GM10248 (cell line): ENCODE measurements at regions not wholly inside any gene's neighbourhood (a gene's known extent, or its start where the extent isn't known, plus 50 kb on each side); places are given as distances from the start of the nearest gene placed in this dataset.

Source experiments
- CTCF ChIA-PET: fragments of 300-600 bp; sonication (Branson Sonifier 250); formaldehyde crosslinking; extraction: SDS; loops from one replicate; lab custom pipeline; 2021; ENCODE audit warnings: antibody characterized with exemption; lab: Yijun Ruan, JAX
- POLR2A ChIA-PET: fragments of 350-650 bp; sonication (Branson Sonifier 250); formaldehyde crosslinking; extraction: SDS; loops from one replicate; lab custom pipeline; 2020; ENCODE audit warnings: antibody characterized with exemption; lab: Yijun Ruan, JAX
- DNase-seq: peaks from one replicate; pipeline ENCODE4 v3.0.0; 2012; ENCODE audit errors: extremely low spot score
- CTCF ChIP-seq: IDR thresholded peaks from 2 replicates; pipeline ENCODE4 v1.5.1; 2012; ENCODE audit warnings: mild to moderate bottlenecking, low read depth; ENCODE audit errors: extremely low read depth, missing control alignments, control extremely low read depth

GRCh38 chr6:92757925-92758324, 661.4 kb downstream of the EPHA7 start:
- CTCF ChIA-PET, result interaction anchor here (1.1 to 1.4 kb wide), 2 partner anchors 10 to 11 kb away, joined by 4 read pairs; no protein-coding TSS in a partner anchor
- POLR2A ChIA-PET, result no interaction called here
- no peak for TF ChIP-seq CTCF
- DNase-seq, result no peak

- ChIA-PET CTCF (interaction anchor here (1.4 kb wide), 1 partner anchor 10 kb away, joined by 4 read pairs; no protein-coding TSS in a partner anchor), POLR2A (no interaction called here)
- no peak for TF ChIP-seq CTCF
- no peak for DNase-seq
Observed at GRCh38 chr6:92756912-92757311, 662.4 kb downstream of the EPHA7 start.

- ChIA-PET CTCF (no interaction called here), POLR2A (no interaction called here)
- TF ChIP-seq CTCF, result no peak
- no peak for DNase-seq
Observed at GRCh38 chr6:92753956-92754355, 665.4 kb downstream of the EPHA7 start.

- DNase-seq, result no peak
- POLR2A ChIA-PET, result no interaction called here
- CTCF ChIA-PET, result interaction anchor here (1.5 kb wide), 1 partner anchor 10 kb away, joined by 4 read pairs; no protein-coding TSS in a partner anchor
- no peak for TF ChIP-seq CTCF
Observed at GRCh38 chr6:92752114-92752513, 667.2 kb downstream of the EPHA7 start.

- no peak for TF ChIP-seq CTCF
- DNase-seq, result no peak
- POLR2A ChIA-PET, result no interaction called here
- CTCF ChIA-PET, result interaction anchor here (1.0 to 1.5 kb wide), 3 partner anchors 9 to 63 kb away, joined by 4 read pairs; no protein-coding TSS in a partner anchor
Observed at GRCh38 chr6:92748131-92748530, 671.2 kb downstream of the EPHA7 start.

- CTCF ChIA-PET, result interaction anchor here (2.1 kb wide), 1 partner anchor 14 kb away, joined by 4 read pairs; no protein-coding TSS in a partner anchor
- POLR2A ChIA-PET, result no interaction called here
- no peak for TF ChIP-seq CTCF
- no peak for DNase-seq
Observed at GRCh38 chr6:92737983-92738382, 681.4 kb downstream of the EPHA7 start.
